Gastroesophageal sphincter (tissue), 4 donors: ENCODE measurements at regions not wholly inside any gene's neighbourhood (a gene's known extent, or its start where the extent isn't known, plus 50 kb on each side); places are given as distances from the start of the nearest gene placed in this dataset.

Experiments used
- ATAC-seq: fragments of 150-250 bp; one replicate; pipeline ENCODE4 v1.9.1; 2016; ENCODE audit warnings: mild to moderate bottlenecking, moderate library complexity
- H3K27ac ChIP-seq, 4 donors: fragments of 200-600 bp; sonication (generic) in 3 of 4; 1 replicate in 3 of 4; 2 replicates in 1 of 4; pipeline ENCODE4 v1.5.1; 2016 to 2019
- H3K27me3 ChIP-seq: fragments of 200-600 bp; sonication (generic); one replicate; pipeline ENCODE4 v1.5.1; 2019
- H3K36me3 ChIP-seq, 2 donors: fragments of 200-600 bp; sonication (generic); one replicate each; pipeline ENCODE4 v1.5.1; 2019; ENCODE audit warnings: control low read depth in 1 of 2
- H3K4me1 ChIP-seq, 3 donors: fragments of 200-600 bp; sonication (generic); 1 replicate in 2 of 3; 2 replicates in 1 of 3; pipeline ENCODE4 v1.5.1; 2016 to 2019; ENCODE audit warnings: control low read depth in 2 of 3
- H3K4me3 ChIP-seq, 2 donors: fragments of 200-600 bp; sonication (generic); one replicate each; pipeline ENCODE4 v1.5.1; 2019; ENCODE audit warnings: mild to moderate bottlenecking in 1 of 2, moderate library complexity in 1 of 2
- H3K9me3 ChIP-seq, 3 donors: fragments of 200-600 bp; sonication (generic); one replicate each; pipeline ENCODE4 v1.5.1; 2017 to 2019; ENCODE audit warnings: control low read depth in 2 of 3
- EP300 ChIP-seq: sonication (generic); formaldehyde crosslinking; IDR thresholded peaks from one replicate; pipeline ENCODE4 v1.6.1; 2017; ENCODE audit warnings: antibody characterized with exemption, mild to moderate bottlenecking
- POLR2A ChIP-seq, 2 donors: fragments of 450-650 bp; IDR thresholded peaks; one replicate each; pipeline ENCODE4 v1.6.1; 2017; ENCODE audit warnings: antibody characterized with exemption in 2 of 2, mild to moderate bottlenecking in 2 of 2, moderate library complexity in 1 of 2
- POLR2AphosphoS5 ChIP-seq: sonication (generic); formaldehyde crosslinking; IDR thresholded peaks from one replicate; pipeline ENCODE4 v1.6.1; 2017; ENCODE audit warnings: antibody characterized with exemption
- WGBS, 2 donors: methylation state at CpG; one replicate each; pipeline ENCODE4 v1.1.5; 2018; ENCODE audit warnings: low coverage in 1 of 2; 5-methylcytosine and 5-hydroxymethylcytosine counted together
- TF ChIP-seq, protein P1 (sequence below), 4 experiments: fragments of 200-600 bp in 2 of 4; fragments of 450-650 bp in 2 of 4; sonication (generic) in 1 of 4; IDR thresholded peaks; one replicate each; pipeline ENCODE4 v1.5.1; 2017 to 2019; ENCODE audit warnings: antibody characterized with exemption in 4 of 4, mild to moderate bottlenecking in 2 of 4, moderate library complexity in 2 of 4

- 63 to 72% methylated on average over 8 to 12 of the region's 12 CpGs for WGBS, 2 donors
- TF ChIP-seq POLR2A (IDR thresholded peaks at IDR 0.05) (no peak), EP300 (no peak), POLR2AphosphoS5 (no peak)
- TF ChIP-seq, protein P1, sequence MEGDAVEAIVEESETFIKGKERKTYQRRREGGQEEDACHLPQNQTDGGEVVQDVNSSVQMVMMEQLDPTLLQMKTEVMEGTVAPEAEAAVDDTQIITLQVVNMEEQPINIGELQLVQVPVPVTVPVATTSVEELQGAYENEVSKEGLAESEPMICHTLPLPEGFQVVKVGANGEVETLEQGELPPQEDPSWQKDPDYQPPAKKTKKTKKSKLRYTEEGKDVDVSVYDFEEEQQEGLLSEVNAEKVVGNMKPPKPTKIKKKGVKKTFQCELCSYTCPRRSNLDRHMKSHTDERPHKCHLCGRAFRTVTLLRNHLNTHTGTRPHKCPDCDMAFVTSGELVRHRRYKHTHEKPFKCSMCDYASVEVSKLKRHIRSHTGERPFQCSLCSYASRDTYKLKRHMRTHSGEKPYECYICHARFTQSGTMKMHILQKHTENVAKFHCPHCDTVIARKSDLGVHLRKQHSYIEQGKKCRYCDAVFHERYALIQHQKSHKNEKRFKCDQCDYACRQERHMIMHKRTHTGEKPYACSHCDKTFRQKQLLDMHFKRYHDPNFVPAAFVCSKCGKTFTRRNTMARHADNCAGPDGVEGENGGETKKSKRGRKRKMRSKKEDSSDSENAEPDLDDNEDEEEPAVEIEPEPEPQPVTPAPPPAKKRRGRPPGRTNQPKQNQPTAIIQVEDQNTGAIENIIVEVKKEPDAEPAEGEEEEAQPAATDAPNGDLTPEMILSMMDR (IDR thresholded peaks at IDR 0.05): no peak
- H3K4me1 ChIP-seq: peaks cover 0 to 7% (median 0%) of the 10 kb centered on the region in 3 donors
Measured at GRCh38 chr22:27293721-27294445, 507.7 kb downstream of the MN1 start.

DNA sequence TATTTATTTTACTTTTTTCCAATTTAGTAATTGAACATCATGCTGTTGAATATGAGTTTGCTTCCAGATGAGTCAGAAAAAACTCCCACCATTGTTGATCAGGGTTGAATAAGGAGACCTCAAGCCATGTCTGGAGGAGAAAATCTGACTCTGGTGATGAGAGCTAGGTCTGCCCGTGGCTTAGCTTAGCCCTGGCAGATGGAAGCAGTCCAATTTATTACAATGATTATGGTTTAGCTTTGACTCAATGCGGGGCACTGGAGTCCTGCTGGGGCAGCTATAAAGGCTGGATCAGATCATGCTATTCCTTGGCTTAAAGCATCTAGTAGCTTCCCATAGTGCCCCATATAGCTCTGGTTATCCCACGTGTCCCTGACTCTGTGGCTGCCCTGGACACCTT is 506.5 kb downstream of the MN1 start:
- peaks cover 0 to 7% (median 0%) of the 10 kb centered on the region in 3 donors for H3K4me1 ChIP-seq
- H3K27me3 ChIP-seq: peaks cover 43% of the 10 kb centered on the region
- no peak for TF ChIP-seq POLR2AphosphoS5
- TF ChIP-seq, protein P1 (IDR thresholded peaks at IDR 0.05): no peak
- TF ChIP-seq EP300: no peak
- H3K27ac ChIP-seq: no peak overlapping the region
- WGBS, 2 donors: 52 to 83% methylated on average over 3 of the region's 3 CpGs
- no peak overlapping the region for H3K4me3 ChIP-seq
- H3K9me3 ChIP-seq: no peaks in the 10 kb centered on the region
- no peaks in the 10 kb centered on the region for H3K36me3 ChIP-seq
- ATAC-seq: no peak

More at GRCh38 chr22:27293721-27294445, 507.7 kb downstream of the MN1 start:
- Histone ChIP-seq H3K36me3 (no peaks in the 10 kb centered on the region), H3K9me3 (no peaks in the 10 kb centered on the region), H3K4me3 (no peak overlapping the region), H3K27ac (no peak overlapping the region), H3K27me3 (peaks cover 32% of the 10 kb centered on the region)
- ATAC-seq: no peak

DNA sequence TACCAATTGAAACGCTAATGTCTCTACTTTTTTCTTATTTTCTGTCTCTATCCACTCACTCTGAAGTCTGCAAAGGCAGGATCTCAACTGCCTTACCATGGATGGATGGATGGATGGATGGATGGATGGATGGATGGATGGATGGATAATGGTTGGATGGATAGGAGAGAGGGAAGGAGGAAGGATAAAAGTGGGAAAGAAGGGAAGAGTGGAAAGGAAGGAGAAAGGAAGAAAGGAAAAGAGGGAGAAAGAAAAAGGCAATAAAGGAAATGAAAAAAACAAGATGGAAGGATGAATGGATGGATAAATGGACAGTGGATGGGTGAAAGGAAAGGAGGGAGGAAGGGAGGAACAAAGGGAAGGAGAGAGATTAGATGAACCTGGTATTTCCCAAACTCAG is 506.0 kb downstream of the MN1 start:
- peaks cover 0 to 7% (median 0%) of the 10 kb centered on the region in 3 donors for H3K4me1 ChIP-seq
- no peak overlapping the region for H3K27ac ChIP-seq
- H3K4me3 ChIP-seq: no peak overlapping the region
- TF ChIP-seq, protein P1 (IDR thresholded peaks at IDR 0.05): no peak
- TF ChIP-seq POLR2A (IDR thresholded peaks at IDR 0.05) (no peak), POLR2AphosphoS5 (no peak), EP300 (no peak)
- no peaks in the 10 kb centered on the region for H3K36me3 ChIP-seq
- ATAC-seq: no peak
- peaks cover 49% of the 10 kb centered on the region for H3K27me3 ChIP-seq
- no peaks in the 10 kb centered on the region for H3K9me3 ChIP-seq
- WGBS, 2 donors: 100% methylated on average over 1 of the region's 1 CpG; no CpG with 5 or more reads in 1 of the 2 donors

GRCh38 chr22:27296091-27296675 is 505.4 kb downstream of the MN1 start:
- WGBS, 2 donors: 58 to 70% methylated on average over 3 to 23 of the region's 24 CpGs
- ATAC-seq: no peak
- H3K27ac ChIP-seq: no peak overlapping the region
- no peaks in the 10 kb centered on the region for H3K36me3 ChIP-seq
- H3K9me3 ChIP-seq: no peaks in the 10 kb centered on the region
- peaks cover 54% of the 10 kb centered on the region for H3K27me3 ChIP-seq
- TF ChIP-seq POLR2AphosphoS5 (no peak), EP300 (no peak), POLR2A (IDR thresholded peaks at IDR 0.05) (no peak)
- TF ChIP-seq, protein P1 (IDR thresholded peaks at IDR 0.05): no peak
- peaks cover 0 to 7% (median 0%) of the 10 kb centered on the region in 3 donors for H3K4me1 ChIP-seq
- H3K4me3 ChIP-seq: no peak overlapping the region

GRCh38 chr22:27297125-27297524 is 504.4 kb downstream of the MN1 start:
- ATAC-seq: no peak
- H3K36me3 ChIP-seq: no peaks in the 10 kb centered on the region
- no peaks in the 10 kb centered on the region for H3K9me3 ChIP-seq
- peaks cover 59% of the 10 kb centered on the region for H3K27me3 ChIP-seq
- no peak overlapping the region for H3K4me3 ChIP-seq
- no peak overlapping the region for H3K27ac ChIP-seq
- no peak for TF ChIP-seq POLR2AphosphoS5
- TF ChIP-seq POLR2A (IDR thresholded peaks at IDR 0.05): no peak
- TF ChIP-seq, protein P1 (IDR thresholded peaks at IDR 0.05): no peak
- no peak for TF ChIP-seq EP300
- H3K4me1 ChIP-seq: peaks cover 0 to 7% (median 0%) of the 10 kb centered on the region in 3 donors
- 86 to 93% methylated on average over 1 to 3 of the region's 7 CpGs for WGBS, 2 donors
